B cell (primary cell): ENCODE measurements at regions not wholly inside any gene's neighbourhood (a gene's known extent, or its start where the extent isn't known, plus 50 kb on each side); places are given as distances from the start of the nearest gene placed in this dataset.

Experiments
- EZH2 ChIP-seq: IDR thresholded peaks from 2 replicates; pipeline ENCODE4 v1.6.1; 2012; ENCODE audit warnings: borderline replicate concordance, low read depth, mild to moderate bottlenecking, moderate library complexity, low read length; ENCODE audit not compliant: insufficient read depth, poor library complexity, severe bottlenecking
- TF ChIP-seq, protein P1 (sequence below): fragments of 200-600 bp; IDR thresholded peaks from one replicate; pipeline ENCODE4 v1.8.0; 2022; ENCODE audit warnings: antibody characterized with exemption, mild to moderate bottlenecking

- TF ChIP-seq, protein P1, sequence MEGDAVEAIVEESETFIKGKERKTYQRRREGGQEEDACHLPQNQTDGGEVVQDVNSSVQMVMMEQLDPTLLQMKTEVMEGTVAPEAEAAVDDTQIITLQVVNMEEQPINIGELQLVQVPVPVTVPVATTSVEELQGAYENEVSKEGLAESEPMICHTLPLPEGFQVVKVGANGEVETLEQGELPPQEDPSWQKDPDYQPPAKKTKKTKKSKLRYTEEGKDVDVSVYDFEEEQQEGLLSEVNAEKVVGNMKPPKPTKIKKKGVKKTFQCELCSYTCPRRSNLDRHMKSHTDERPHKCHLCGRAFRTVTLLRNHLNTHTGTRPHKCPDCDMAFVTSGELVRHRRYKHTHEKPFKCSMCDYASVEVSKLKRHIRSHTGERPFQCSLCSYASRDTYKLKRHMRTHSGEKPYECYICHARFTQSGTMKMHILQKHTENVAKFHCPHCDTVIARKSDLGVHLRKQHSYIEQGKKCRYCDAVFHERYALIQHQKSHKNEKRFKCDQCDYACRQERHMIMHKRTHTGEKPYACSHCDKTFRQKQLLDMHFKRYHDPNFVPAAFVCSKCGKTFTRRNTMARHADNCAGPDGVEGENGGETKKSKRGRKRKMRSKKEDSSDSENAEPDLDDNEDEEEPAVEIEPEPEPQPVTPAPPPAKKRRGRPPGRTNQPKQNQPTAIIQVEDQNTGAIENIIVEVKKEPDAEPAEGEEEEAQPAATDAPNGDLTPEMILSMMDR, result no peak
- no peak for TF ChIP-seq EZH2
These were observed 99.6 kb upstream of the MDM1 start for GRCh38 chr12:68431786-68432185.
